A673 (cell line): ENCODE measurements at regions not wholly inside any gene's neighbourhood (a gene's known extent, or its start where the extent isn't known, plus 50 kb on each side); places are given as distances from the start of the nearest gene placed in this dataset.

ENCODE experiments used
- BruUV-seq: library from RNA; stranded (reverse); fragments of 400-500 nt; replicated peaks from 2 replicates; lab custom pipeline; 2021; lab: Mats Ljungman, UMichigan
- CTCF ChIA-PET: fragments of 300-600 bp; sonication (Branson Sonifier 250); formaldehyde crosslinking; loops from one replicate; lab custom pipeline; 2022; ENCODE audit warnings: antibody characterized with exemption; lab: Charles Lee
- POLR2A ChIA-PET: fragments of 300-600 bp; sonication (Branson Sonifier 250); formaldehyde crosslinking; loops from one replicate; lab custom pipeline; 2022; ENCODE audit warnings: antibody characterized with exemption; ENCODE audit not compliant: low non-redundant PET; lab: Charles Lee
- DNase-seq: peaks from one replicate; pipeline ENCODE4 v3.0.0-alpha.2; 2015; ENCODE audit warnings: low spot score
- H3K27ac ChIP-seq: fragments of 200-600 bp; sonication (generic); 2 replicates; pipeline ENCODE4 v1.5.1; 2016; ENCODE audit warnings: mixed run types, low read depth, mild to moderate bottlenecking, mixed read lengths, antibody characterized with exemption, low read length; ENCODE audit not compliant: poor library complexity, severe bottlenecking
- H3K27me3 ChIP-seq: fragments of 200-600 bp; sonication (generic); replicated peaks from 2 replicates; pipeline ENCODE4 v1.6.1; 2017; ENCODE audit warnings: mixed run types, low read depth, mild to moderate bottlenecking, mixed read lengths, antibody characterized with exemption, low read length; ENCODE audit not compliant: insufficient read depth, poor library complexity
- H3K36me3 ChIP-seq: fragments of 200-600 bp; sonication (generic); 2 replicates; pipeline ENCODE4 v1.6.1; 2016; ENCODE audit warnings: mixed run types, mild to moderate bottlenecking, mixed read lengths, antibody characterized with exemption, low read length; ENCODE audit not compliant: insufficient read depth, poor library complexity, severe bottlenecking
- H3K4me1 ChIP-seq: fragments of 200-600 bp; sonication (generic); 2 replicates; pipeline ENCODE4 v1.6.1; 2017; ENCODE audit warnings: mixed run types, mild to moderate bottlenecking, mixed read lengths, antibody characterized with exemption, low read length; ENCODE audit not compliant: insufficient read depth, poor library complexity, severe bottlenecking
- H3K4me3 ChIP-seq: fragments of 200-600 bp; sonication (generic); 2 replicates; pipeline ENCODE4 v1.5.1; 2016; ENCODE audit warnings: low read depth, mixed run types, mild to moderate bottlenecking, mixed read lengths, low read length; ENCODE audit not compliant: poor library complexity, severe bottlenecking
- H3K9me3 ChIP-seq: fragments of 200-600 bp; sonication (generic); 2 replicates; pipeline ENCODE4 v1.6.1; 2016; ENCODE audit warnings: mixed run types, low read depth, mild to moderate bottlenecking, mixed read lengths, antibody characterized with exemption, low read length; ENCODE audit not compliant: poor library complexity, severe bottlenecking
- EZH2 ChIP-seq: fragments of 200-600 bp; sonication (generic); IDR thresholded peaks from 2 replicates; pipeline ENCODE4 v1.6.1; 2017; ENCODE audit warnings: borderline replicate concordance, low read depth, mild to moderate bottlenecking, mixed read lengths, antibody characterized with exemption, low read length; ENCODE audit not compliant: poor library complexity, severe bottlenecking
- intact Hi-C: fragments of 100-400 bp; cut with micrococcal nuclease; formaldehyde crosslinking; loops from one replicate; pipeline ENCODE4 v1.10.0; 2022; ENCODE audit not compliant: unreplicated experiment
- TF ChIP-seq, protein P1 (sequence below): fragments of 300-800, 200-600 bp; sonication (generic); conservative IDR thresholded peaks from 2 replicates; pipeline ENCODE4 v1.5.1; 2017; ENCODE audit warnings: low read depth, mild to moderate bottlenecking, antibody characterized with exemption, low read length, moderate library complexity, mixed read lengths

DNA sequence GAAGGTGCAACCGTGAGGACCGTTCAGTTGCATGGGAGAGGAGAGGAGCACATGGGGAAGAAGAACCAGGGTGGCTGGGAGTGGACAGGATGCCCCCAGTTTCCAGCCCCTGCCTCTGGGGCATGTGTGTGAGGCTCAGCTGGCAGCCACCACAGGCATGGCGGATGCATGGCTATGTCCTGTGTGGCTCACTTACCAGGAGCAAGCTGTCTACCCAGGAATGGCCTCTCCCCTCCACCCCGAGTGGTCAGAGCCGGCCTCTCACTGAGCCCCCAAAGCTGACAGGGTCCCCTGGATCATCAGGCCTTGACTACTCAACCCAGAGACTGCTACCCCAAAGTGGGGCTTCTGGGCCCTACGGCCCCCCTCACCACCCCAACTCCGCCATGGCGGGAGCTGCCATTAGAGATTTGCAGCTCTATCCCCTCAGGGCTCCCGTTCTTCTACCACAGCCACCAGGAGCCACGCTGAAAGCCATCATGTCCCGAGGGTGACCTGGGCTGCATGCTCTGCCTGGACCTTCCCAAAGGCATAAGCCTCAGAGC, 65.3 kb downstream of the RHOB start:
- Histone ChIP-seq H3K27me3 (no peaks in the 10 kb centered on the region), H3K4me1 (no peaks in the 10 kb centered on the region), H3K27ac (no peak overlapping the region), H3K9me3 (no peaks in the 10 kb centered on the region), H3K4me3 (no peak overlapping the region), H3K36me3 (no peaks in the 10 kb centered on the region)
- intact Hi-C loops, result no loop called here
- ChIA-PET CTCF (no interaction called here), POLR2A (no interaction called here)
- DNase-seq, result no peak
- TF ChIP-seq, protein P1, sequence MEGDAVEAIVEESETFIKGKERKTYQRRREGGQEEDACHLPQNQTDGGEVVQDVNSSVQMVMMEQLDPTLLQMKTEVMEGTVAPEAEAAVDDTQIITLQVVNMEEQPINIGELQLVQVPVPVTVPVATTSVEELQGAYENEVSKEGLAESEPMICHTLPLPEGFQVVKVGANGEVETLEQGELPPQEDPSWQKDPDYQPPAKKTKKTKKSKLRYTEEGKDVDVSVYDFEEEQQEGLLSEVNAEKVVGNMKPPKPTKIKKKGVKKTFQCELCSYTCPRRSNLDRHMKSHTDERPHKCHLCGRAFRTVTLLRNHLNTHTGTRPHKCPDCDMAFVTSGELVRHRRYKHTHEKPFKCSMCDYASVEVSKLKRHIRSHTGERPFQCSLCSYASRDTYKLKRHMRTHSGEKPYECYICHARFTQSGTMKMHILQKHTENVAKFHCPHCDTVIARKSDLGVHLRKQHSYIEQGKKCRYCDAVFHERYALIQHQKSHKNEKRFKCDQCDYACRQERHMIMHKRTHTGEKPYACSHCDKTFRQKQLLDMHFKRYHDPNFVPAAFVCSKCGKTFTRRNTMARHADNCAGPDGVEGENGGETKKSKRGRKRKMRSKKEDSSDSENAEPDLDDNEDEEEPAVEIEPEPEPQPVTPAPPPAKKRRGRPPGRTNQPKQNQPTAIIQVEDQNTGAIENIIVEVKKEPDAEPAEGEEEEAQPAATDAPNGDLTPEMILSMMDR, result no peak
- TF ChIP-seq EZH2, result no peak
- BruUV-seq, result no TSS peak

DNA sequence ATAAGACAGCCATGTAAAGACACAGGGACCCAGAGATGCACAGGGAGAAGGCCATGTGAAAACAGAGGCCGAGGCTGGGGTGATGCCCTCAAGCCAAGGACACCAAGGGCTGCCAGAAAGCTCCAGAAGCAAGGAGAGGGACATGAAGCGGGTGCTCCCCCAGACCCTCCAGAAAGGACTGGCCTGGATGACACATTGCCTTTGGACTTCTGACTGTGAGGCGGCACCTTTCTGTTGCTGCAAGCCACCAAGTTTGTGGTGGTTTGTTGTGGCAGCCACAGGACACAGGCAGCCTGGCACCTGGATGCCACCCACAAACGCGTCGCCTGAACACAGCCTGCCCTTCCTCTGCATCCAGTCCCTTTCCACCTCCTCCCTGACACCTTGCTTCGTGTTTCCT, 67.1 kb downstream of the RHOB start:
- CTCF ChIA-PET, result no interaction called here
- no peaks in the 10 kb centered on the region for H3K36me3 ChIP-seq
- no peak overlapping the region for H3K27ac ChIP-seq
- no peaks in the 10 kb centered on the region for H3K4me1 ChIP-seq
- BruUV-seq, result no TSS peak
- POLR2A ChIA-PET, result no interaction called here
- intact Hi-C loops, result no loop called here
- no peaks in the 10 kb centered on the region for H3K9me3 ChIP-seq
- TF ChIP-seq EZH2, result no peak
- TF ChIP-seq, protein P1, result no peak
- H3K4me3 ChIP-seq, result no peak overlapping the region
- no peak for DNase-seq
- no peaks in the 10 kb centered on the region for H3K27me3 ChIP-seq

DNA sequence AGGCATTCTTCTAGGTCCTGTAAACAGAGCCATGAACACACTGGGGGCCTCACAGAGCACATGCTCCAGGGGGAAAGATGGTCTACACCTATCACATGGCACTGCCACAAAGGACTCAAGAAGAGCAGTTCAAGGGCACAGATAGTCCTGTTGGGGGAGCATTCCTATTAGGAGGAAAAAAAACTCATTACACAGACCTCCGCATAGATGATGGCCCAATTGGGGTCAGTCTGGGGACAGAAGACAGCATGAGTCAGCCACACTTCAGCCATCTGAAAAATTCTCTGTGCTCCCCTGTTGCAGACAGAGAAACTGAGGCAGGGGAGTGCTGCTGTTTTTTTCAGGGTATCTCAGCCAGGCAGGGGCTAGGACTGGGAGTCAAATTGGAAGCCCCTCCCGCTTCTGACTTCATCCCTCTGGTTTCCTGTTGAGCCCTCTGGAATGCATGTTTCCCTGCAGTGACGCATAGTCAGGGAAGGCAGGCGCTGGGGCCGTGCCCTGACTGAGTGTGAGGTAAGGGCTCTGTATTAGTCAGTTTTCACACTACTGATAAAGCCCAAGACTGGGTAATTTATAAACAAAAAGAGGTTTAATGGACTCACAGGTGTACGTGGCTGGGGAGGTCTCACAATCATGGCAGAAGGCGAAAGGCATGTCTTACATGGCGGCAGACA, 67.9 kb downstream of the RHOB start:
- H3K27ac ChIP-seq, result no peak overlapping the region
- intact Hi-C loops, result no loop called here
- no TSS peak for BruUV-seq
- no peak for TF ChIP-seq EZH2
- TF ChIP-seq, protein P1, result no peak
- no peak overlapping the region for H3K4me3 ChIP-seq
- no peaks in the 10 kb centered on the region for H3K27me3 ChIP-seq
- DNase-seq, result no peak
- H3K4me1 ChIP-seq, result no peaks in the 10 kb centered on the region
- H3K9me3 ChIP-seq, result no peaks in the 10 kb centered on the region
- ChIA-PET CTCF (no interaction called here), POLR2A (no interaction called here)
- H3K36me3 ChIP-seq, result no peaks in the 10 kb centered on the region
